ENCODE measurements at regions not wholly inside any gene's neighbourhood (a gene's known extent, or its start where the extent isn't known, plus 50 kb on each side); places are given as distances from the start of the nearest gene placed in this dataset.

- TF ChIP-seq POLR2A (IDR thresholded peaks at IDR 0.05) (no peak), CTCF (IDR thresholded peaks at IDR 0.05) (no peak), POLR2AphosphoS5 (IDR thresholded peaks at IDR 0.05) (no peak)
Observed at GRCh38 chr16:86292942-86293341, 217.4 kb upstream of the FOXF1 start.
